ENCODE measurements at regions not wholly inside any gene's neighbourhood (a gene's known extent, or its start where the extent isn't known, plus 50 kb on each side); places are given as distances from the start of the nearest gene placed in this dataset.

- no peak for DNase-seq
- Mint-ChIP-seq H3K4me1 (ENCODE audit: low read depth) (no peaks in the 10 kb centered on the region), H3K36me3 (ENCODE audit: low read depth) (no peaks in the 10 kb centered on the region), H3K9me3 (no peaks in the 10 kb centered on the region), H3K4me3 (no peak overlapping the region), H3K27me3 (peaks cover 3% of the 10 kb centered on the region), H3K27ac (no peak overlapping the region)
These were observed 111.9 kb upstream of the CALN1 start for GRCh38 chr7:72524037-72524436.

- Mint-ChIP-seq H3K4me1 (ENCODE audit: low read depth) (no peaks in the 10 kb centered on the region), H3K27ac (no peak overlapping the region), H3K36me3 (ENCODE audit: low read depth) (no peaks in the 10 kb centered on the region), H3K27me3 (no peaks in the 10 kb centered on the region), H3K4me3 (no peak overlapping the region), H3K9me3 (no peaks in the 10 kb centered on the region)
- DNase-seq: no peak
These were observed 92.0 kb upstream of the CALN1 start for GRCh38 chr7:72504061-72504706.

- Mint-ChIP-seq H3K4me1 (ENCODE audit: low read depth) (no peaks in the 10 kb centered on the region), H3K36me3 (ENCODE audit: low read depth) (no peaks in the 10 kb centered on the region), H3K27ac (no peak overlapping the region), H3K27me3 (no peaks in the 10 kb centered on the region), H3K9me3 (no peaks in the 10 kb centered on the region), H3K4me3 (no peak overlapping the region)
- no peak for DNase-seq
These were observed 91.5 kb upstream of the CALN1 start for GRCh38 chr7:72503644-72504043.

GRCh38 chr7:72494807-72495206 lies 82.7 kb upstream of the CALN1 start:
- no peak for DNase-seq
- peaks cover 16% of the 10 kb centered on the region for H3K9me3 Mint-ChIP-seq
- no peak overlapping the region for H3K4me3 Mint-ChIP-seq
- H3K4me1 Mint-ChIP-seq (ENCODE audit: low read depth): no peaks in the 10 kb centered on the region
- H3K27ac Mint-ChIP-seq: no peak overlapping the region
- H3K36me3 Mint-ChIP-seq (ENCODE audit: low read depth): no peaks in the 10 kb centered on the region
- H3K27me3 Mint-ChIP-seq: peaks cover 6% of the 10 kb centered on the region

- no peak overlapping the region for H3K27ac Mint-ChIP-seq
- DNase-seq: peak; percentile 50
- H3K9me3 Mint-ChIP-seq: peaks cover 18% of the 10 kb centered on the region
- H3K4me1 Mint-ChIP-seq (ENCODE audit: low read depth): no peaks in the 10 kb centered on the region
- H3K27me3 Mint-ChIP-seq: peaks cover 6% of the 10 kb centered on the region
- H3K36me3 Mint-ChIP-seq (ENCODE audit: low read depth): no peaks in the 10 kb centered on the region
- H3K4me3 Mint-ChIP-seq: no peak overlapping the region
These were observed 81.9 kb upstream of the CALN1 start for GRCh38 chr7:72493850-72494661.

- DNase-seq: no peak
- no peak overlapping the region for H3K27ac Mint-ChIP-seq
- H3K9me3 Mint-ChIP-seq: peaks cover 14% of the 10 kb centered on the region
- H3K4me3 Mint-ChIP-seq: no peak overlapping the region
- H3K4me1 Mint-ChIP-seq (ENCODE audit: low read depth): no peaks in the 10 kb centered on the region
- H3K36me3 Mint-ChIP-seq (ENCODE audit: low read depth): no peaks in the 10 kb centered on the region
- peaks cover 6% of the 10 kb centered on the region for H3K27me3 Mint-ChIP-seq
These were observed 80.4 kb upstream of the CALN1 start for GRCh38 chr7:72492461-72493065.

GRCh38 chr7:72490301-72490700 lies 78.2 kb upstream of the CALN1 start:
- no peak for DNase-seq
- Mint-ChIP-seq H3K27me3 (peaks cover 6% of the 10 kb centered on the region), H3K4me1 (ENCODE audit: low read depth) (no peaks in the 10 kb centered on the region), H3K36me3 (ENCODE audit: low read depth) (no peaks in the 10 kb centered on the region), H3K27ac (no peak overlapping the region), H3K4me3 (no peak overlapping the region), H3K9me3 (peaks cover 14% of the 10 kb centered on the region)

GRCh38 chr7:72481934-72482333 lies 69.8 kb upstream of the CALN1 start:
- Mint-ChIP-seq H3K27ac (no peak overlapping the region), H3K9me3 (peaks cover 4% of the 10 kb centered on the region), H3K36me3 (ENCODE audit: low read depth) (no peaks in the 10 kb centered on the region), H3K4me3 (no peak overlapping the region), H3K4me1 (ENCODE audit: low read depth) (no peaks in the 10 kb centered on the region), H3K27me3 (peaks cover 3% of the 10 kb centered on the region)
- DNase-seq: no peak

- Mint-ChIP-seq H3K27ac (no peak overlapping the region), H3K4me1 (ENCODE audit: low read depth) (no peaks in the 10 kb centered on the region), H3K27me3 (no peaks in the 10 kb centered on the region), H3K4me3 (no peak overlapping the region), H3K36me3 (ENCODE audit: low read depth) (no peaks in the 10 kb centered on the region), H3K9me3 (peaks cover 6% of the 10 kb centered on the region)
- no peak for DNase-seq
These were observed 64.6 kb upstream of the CALN1 start for GRCh38 chr7:72476608-72477305.

GRCh38 chr7:72467237-72467636 lies 55.1 kb upstream of the CALN1 start:
- Mint-ChIP-seq H3K27me3 (no peaks in the 10 kb centered on the region), H3K36me3 (ENCODE audit: low read depth) (no peaks in the 10 kb centered on the region), H3K4me3 (no peak overlapping the region), H3K4me1 (ENCODE audit: low read depth) (no peaks in the 10 kb centered on the region), H3K27ac (no peak overlapping the region), H3K9me3 (peaks cover 11% of the 10 kb centered on the region)
- no peak for DNase-seq

- Mint-ChIP-seq H3K27me3 (no peaks in the 10 kb centered on the region), H3K36me3 (ENCODE audit: low read depth) (no peaks in the 10 kb centered on the region), H3K4me3 (no peak overlapping the region), H3K27ac (no peak overlapping the region), H3K4me1 (ENCODE audit: low read depth) (no peaks in the 10 kb centered on the region), H3K9me3 (peaks cover 11% of the 10 kb centered on the region)
- DNase-seq: no peak
These were observed 54.7 kb upstream of the CALN1 start for GRCh38 chr7:72466797-72467196.

- Mint-ChIP-seq H3K4me3 (no peak overlapping the region), H3K36me3 (ENCODE audit: low read depth) (no peaks in the 10 kb centered on the region), H3K4me1 (ENCODE audit: low read depth) (no peaks in the 10 kb centered on the region), H3K27me3 (no peaks in the 10 kb centered on the region), H3K27ac (no peak overlapping the region), H3K9me3 (peaks cover 11% of the 10 kb centered on the region)
- no peak for DNase-seq
These were observed 53.4 kb upstream of the CALN1 start for GRCh38 chr7:72465521-72465920.

- Mint-ChIP-seq H3K27me3 (no peaks in the 10 kb centered on the region), H3K27ac (no peak overlapping the region), H3K4me3 (no peak overlapping the region), H3K36me3 (ENCODE audit: low read depth) (no peaks in the 10 kb centered on the region), H3K9me3 (no peaks in the 10 kb centered on the region), H3K4me1 (ENCODE audit: low read depth) (no peaks in the 10 kb centered on the region)
- no peak for DNase-seq
These were observed 50.2 kb upstream of the CALN1 start for GRCh38 chr7:72462311-72462710.

Data from activated T-cell treated with anti-CD3 and anti-CD28 coated beads, Interleukin-2, amount 50 U/mL, for 24 hours (primary cell).